PFSK-1 (cell line): ENCODE measurements at regions not wholly inside any gene's neighbourhood (a gene's known extent, or its start where the extent isn't known, plus 50 kb on each side); places are given as distances from the start of the nearest gene placed in this dataset.

Experiments used
- POLR2AphosphoS5 ChIP-seq: IDR thresholded peaks from 2 replicates; pipeline ENCODE4 v1.6.1; 2012; ENCODE audit warnings: low read depth, mild to moderate bottlenecking, control low read depth, low read length, moderate library complexity
- TAF1 ChIP-seq: IDR thresholded peaks from 2 replicates; pipeline ENCODE4 v1.6.1; 2012; ENCODE audit warnings: low read length, control low read depth, borderline replicate concordance; ENCODE audit not compliant: insufficient read depth

DNA sequence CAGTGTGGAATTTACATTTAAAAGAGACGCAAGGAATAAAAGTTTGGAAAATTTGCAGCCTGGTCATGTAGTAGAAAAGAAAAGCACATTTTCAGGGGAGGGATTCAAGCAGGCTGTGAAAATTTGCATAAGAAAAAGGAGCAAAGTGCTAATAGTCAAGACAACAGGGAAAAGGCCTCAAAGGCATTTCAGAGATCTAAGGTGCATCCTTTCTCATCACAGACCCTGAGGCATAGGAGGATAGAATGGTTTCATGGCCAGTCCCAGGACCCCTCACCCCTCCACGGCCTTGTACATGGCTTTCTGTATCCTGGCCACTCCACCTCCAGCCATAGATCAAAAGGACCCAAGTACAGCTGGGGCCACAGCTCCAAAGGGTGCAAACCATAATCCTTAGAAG, 380.5 kb upstream of the BRINP3 start:
- no peak for TF ChIP-seq TAF1
- no peak for TF ChIP-seq POLR2AphosphoS5
